Forelimb muscle (tissue), 1 donor: ENCODE measurements at regions not wholly inside any gene's neighbourhood (a gene's known extent, or its start where the extent isn't known, plus 50 kb on each side); places are given as distances from the start of the nearest gene placed in this dataset.

ENCODE experiments used
- DNase-seq: peaks from one replicate; pipeline ENCODE4 v3.0.0-alpha.2; 2013; ENCODE audit warnings: low read depth

DNA sequence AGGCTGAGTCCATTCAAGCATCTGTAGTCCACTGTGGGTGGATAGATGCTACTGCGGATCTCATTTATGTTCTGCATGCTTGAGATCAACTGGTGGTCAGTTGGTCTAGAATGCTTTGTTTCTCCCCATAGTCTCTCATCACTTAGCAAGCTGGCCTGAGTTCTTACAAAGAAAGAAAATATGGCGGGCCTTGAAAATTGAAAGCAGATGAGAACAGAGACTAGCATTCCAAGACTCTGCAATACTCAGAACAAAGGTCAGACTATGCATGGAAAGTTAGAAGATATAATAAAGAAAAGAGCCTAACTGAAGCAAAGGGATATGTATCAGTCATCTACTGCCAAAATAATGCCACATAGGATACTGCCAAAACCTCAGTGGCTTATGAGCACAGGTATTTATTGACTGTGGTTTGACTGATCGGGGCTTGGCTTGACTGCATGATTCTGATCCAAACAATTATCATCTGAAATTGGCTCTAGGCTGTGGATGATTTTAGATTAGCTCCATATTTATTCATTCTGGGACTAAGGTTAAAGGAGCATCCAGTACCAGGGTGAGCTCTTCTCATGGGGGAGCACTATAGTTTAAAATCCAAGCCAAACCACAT lies 258.9 kb downstream of the TAF11L14 start:
- DNase-seq = no peak

DNA sequence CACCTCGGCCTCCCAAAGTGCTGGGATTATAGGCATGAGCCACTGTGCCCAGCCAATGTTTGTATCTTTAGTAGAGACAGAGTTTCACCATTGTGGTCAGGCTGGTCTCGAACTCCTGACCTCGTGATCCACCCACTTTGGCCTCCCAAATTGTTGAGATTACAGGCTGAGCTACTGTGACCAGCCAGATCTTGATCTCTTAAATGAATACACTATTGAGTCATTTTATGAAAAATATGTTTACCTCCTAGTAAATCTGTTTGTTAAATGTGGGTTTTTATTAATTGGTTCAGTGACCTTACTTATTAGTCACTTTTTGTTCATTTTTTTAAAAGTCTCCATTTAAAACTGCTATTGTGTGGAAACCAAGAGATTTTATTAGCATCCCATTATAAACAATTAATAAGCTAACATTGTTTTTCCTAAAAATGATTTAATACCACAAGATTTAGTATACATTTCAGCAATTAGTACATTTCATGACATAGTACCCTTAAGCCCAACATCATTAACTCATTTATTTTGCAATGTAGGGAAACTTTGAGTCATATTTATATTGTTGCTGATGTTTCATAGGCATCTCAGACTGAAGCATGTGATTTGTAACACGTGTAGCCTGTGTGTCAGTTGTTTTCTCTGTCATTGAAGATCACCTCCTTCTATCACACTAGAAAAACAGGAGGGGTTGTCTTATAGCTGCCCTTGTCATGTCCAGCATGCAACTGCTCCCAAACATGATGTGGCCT lies 261.2 kb downstream of the TAF11L14 start:
- no peak for DNase-seq

DNA sequence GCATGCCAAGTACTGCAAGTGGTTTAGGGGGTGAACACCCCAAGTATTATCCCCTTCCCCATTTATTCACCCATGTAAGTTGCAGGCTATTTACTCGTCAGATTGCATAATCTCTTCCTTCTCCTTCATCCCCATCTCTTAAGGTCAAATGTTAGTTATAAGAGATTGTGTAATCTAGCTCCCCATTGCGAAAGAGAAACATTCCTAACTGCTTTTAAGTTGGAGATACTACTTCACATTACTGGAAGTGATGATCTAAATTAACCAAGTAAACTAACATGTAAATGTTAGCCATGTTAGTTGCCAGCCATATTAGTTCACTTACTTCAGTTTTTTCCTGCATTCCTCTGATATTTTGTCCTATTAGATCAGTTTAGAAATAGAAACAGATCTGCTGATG lies 262.3 kb downstream of the TAF11L14 start:
- DNase-seq = no peak

DNA sequence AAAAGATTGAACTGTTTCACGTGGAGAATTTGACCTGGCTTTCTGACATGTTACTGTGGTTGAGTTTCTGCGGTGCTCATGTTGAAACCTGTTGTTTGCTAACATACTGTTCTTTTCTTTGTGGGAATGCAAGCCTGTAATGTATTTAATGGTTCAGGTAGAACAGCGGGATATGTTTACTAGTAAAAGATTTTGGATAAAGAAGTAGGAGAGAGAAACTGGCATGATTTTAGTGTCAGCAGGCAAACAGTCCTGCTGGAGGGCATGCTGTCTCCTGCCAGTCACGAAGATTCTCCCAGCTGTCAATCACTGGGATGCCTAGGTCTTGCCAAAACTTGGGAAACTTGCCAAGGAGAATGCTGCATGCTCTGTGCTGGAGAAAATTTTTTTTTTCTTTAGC lies 263.5 kb downstream of the TAF11L14 start:
- no peak for DNase-seq

DNA sequence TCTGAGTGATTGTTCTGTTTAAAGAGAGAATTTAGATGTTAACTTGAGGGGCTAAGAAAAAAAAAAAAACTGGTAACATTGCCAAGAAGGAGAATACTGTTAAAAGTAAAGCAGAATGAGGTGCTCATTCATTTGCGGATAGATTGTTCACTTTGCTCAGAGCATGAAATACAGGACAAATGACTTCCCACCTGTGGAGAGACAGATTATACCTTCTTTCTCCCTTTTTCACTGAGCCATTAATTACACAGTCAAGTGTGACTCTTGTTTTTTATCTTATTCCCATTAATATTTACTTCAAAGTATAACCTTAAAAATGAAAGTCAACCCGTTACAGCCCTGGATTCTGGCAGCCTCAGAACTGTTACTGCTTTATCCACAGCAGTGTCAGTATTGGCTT lies 264.5 kb downstream of the TAF11L14 start:
- DNase-seq = no peak

DNA sequence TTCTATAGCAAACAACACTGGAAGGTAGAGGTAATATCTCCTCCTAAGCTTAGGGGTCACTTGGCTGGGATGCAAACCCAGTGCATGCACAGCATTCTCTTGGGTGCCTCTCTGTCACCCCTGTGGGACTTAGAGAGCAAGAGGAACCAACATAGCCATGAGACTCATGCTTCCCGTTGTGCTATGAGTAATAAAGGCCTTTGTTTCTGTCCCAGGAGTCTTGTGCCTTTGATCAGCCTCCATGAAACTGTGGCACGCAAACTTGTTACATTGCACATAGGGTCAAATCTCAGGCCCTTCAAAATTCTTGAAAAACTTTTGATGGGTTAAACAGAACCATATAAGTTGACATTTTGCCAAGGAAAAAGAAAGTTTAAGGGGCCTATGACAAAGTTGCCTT lies 272.8 kb downstream of the TAF11L14 start:
- DNase-seq = no peak

DNA sequence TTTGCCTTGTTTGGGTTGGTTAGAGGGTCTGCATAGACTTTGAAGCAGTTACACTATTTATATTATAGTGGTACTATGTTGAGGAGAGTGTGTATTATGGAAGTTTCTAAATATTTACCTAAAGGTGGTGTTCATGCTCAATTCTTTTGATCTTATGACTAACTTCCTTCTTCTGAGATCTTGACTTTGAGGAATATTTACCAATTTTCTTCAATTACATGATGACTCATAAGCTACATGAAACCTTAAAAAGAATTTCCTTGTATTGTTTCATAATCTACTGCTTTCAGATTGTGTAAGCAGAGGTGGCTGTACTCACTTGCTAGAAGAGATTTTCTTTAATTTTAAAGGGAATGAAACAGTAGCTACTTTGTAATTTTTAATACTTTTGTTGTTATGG lies 276.1 kb downstream of the TAF11L14 start:
- DNase-seq = no peak

DNA sequence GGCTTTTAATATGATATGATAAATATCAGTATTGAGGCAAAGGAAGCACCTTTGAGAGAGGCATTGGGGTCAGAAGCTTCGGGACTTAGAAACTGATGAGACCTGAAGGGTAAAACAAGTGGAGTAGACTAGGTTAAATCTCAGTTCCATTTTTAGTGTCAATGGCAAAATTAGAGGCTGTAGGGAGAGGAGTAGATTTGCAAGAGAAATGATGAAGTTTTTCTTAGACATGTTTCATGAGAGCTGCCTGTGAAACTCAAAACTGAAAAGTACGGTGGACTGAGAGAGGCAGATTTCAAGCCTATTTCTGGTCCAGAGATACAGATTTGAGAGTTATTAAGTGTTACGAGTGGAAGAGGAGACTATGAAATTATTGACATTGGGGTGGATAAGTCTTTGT lies 278.5 kb downstream of the TAF11L14 start:
- no peak for DNase-seq

DNA sequence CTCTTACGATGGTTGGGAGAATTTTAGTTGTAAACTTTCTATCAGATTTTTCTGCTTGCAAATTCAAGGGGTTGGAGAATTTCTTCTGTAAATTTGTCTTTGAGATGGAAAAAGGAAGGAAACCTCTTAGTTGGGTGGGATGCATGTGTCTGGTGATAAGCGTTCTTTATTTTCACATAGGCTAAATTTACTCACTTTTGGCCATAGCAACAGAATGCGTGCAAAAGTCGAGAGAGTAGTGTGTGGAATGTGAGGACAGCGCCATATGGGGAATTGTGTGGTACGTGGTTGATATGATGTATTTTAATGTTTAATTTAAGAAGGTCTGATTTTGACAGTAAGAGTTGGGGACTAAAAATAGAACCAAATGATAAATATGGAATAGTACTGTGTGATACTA lies 282.2 kb downstream of the TAF11L14 start:
- no peak for DNase-seq

DNA sequence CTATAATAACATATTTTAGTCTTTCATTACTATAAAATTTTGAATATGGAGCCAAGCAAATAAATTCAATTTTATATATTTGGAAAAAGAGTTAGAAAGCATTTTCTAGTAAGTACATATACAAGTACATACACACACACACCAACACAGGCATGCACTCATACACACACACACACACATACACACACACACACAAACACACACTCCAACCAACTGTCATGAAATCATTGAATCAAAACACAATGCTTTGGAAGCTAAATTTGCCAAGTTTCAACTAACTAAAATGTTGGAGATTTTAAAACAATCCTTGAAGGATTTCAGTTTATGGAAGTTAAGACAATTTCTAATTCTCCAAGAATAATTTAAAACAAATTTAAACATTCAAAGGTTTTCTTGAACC lies 283.2 kb downstream of the TAF11L14 start:
- no peak for DNase-seq

DNA sequence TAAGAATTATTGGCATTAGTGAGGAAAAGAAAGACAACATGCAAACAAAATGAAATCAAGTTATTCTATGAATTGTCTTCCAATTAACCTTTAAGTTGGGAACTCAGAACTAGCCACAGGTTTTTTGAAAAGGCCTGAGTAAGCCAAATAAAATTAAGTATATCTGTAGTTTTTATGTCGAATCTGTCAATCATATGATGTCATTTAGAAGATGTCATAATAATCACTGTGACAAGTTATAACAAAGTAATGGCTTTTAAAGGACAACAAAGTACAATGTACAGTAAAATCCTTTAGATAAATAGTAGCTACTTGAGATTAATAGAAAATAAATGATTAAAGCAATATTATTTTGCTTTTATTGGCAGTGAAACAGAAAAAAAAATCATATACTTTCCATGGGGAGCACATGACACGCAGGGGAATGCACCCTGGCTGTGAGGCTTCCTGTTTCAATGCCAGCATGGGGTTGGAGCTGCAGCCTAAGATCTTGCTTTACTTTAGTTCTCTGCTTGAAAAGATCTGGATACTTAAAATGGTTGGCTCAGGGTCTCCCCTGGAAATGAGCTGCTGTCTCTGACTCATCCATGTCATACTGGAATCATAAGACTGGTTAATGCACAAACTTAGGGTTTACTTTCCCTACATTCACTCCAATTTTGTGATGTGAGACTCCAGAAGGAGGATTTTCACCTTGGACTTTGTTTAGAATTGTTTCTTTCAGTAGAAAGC lies 284.3 kb downstream of the TAF11L14 start:
- DNase-seq = no peak

DNA sequence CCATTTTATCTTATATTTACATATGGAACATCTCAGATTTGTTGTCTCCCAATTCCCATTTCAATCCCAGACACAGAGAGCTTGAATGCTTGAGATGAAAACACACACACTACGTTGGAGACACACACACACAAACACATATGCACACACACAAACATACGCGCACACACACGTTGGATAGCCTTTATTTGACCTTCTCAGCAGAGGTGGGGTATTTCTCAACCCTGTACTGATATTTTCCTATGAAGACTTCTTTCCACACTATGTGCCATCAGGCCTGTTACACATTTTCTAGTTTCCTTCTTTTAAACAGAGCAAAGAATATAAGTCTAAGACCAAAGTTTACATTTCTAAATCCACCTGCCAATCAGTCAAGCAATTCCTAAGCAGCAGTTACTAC lies 291.0 kb downstream of the TAF11L14 start:
- DNase-seq = no peak

DNA sequence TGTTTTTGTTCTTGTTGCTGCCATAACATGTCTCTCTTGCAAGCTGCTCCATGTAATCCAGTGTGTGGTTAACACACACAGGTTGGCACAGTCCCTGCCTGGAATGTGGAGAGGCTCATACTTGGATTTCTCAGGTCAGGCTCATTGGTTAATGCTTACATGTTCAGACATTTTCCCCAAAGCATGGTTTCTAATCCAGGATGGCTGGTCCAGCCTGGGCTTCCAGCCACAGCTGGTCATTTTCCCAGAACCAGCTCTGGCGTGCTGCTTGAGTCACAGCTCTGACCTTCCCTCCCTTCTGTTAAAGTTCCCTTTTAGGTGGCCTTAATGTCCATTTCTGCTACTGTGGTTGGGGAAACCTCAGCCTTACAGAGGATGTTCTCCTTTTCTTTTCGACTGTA lies 294.3 kb downstream of the TAF11L14 start:
- DNase-seq = no peak

DNA sequence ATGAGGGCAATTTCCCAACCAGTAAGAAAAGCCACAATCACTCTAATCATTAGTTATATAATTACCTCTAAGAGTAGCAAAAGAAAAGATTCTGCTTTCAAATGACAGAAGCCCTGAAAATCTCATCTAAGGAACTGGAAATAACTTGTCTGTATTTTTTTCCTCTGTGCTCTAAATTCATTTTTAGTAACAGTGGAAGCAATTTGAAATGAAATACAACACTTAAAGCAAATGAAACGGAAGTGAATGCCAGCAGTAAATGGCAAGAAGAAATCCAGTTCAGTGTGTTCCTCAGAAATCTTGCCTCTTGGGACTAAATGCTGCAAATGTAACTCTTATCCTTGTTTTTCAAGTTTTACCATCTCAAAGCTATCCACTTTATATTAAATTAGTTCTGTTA lies 294.9 kb downstream of the TAF11L14 start:
- DNase-seq = no peak

DNA sequence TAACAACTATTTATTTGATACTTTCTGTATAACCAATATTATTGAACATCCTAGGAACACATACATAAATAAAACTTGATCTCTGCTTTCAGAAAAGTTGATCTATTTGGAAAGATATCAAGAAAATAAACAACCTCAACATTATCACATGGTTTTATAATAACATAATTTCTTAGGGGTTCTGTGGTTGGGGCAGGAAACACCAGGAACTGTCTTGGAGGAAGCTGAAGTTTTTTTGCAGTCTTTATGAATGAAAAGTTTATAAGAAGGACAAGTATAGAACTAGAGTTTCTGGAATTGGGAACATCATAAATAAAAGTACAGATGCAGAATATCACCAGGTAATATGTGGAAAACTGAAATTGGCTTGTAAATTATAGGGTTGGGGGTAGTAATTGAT lies 296.1 kb downstream of the TAF11L14 start:
- DNase-seq = no peak

DNA sequence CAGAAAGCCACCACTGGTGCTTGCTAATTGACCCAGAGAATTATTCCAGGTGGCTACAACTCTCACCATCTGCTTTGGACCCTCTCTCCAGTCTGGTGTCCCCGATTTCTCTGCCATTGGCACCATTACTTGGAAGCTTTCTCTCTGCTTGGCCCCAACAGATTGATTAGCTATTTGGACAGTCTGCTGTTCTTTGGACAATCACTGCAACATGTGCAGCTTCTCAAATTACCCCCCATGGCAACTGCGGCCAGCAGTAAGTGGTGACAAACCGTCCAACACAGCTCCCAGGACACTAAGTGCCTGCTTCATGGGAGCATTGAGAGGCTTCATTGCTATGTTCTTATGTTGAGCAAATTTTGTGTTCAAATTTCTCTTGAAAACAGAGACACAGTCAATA lies 309.8 kb downstream of the TAF11L14 start:
- DNase-seq = no peak

DNA sequence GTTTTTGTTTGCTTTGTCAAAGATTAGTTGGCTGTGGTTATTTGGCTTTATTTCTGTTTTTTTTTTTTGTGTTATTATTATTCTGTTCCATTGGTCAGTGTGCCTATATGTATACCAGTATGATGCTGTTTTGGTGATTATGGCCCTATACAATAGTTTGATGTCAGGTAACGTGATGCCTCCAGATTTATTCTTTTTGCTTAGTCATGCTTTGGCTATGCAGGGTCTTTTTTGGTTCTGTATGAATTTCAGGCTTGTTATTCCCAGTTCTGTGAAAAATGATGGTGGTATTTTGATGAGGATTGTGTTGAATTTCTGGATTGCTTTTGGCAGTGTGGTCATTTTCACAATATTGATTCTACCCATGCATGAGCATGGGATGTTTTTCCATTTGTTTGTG lies 312.8 kb downstream of the TAF11L14 start:
- no peak for DNase-seq

DNA sequence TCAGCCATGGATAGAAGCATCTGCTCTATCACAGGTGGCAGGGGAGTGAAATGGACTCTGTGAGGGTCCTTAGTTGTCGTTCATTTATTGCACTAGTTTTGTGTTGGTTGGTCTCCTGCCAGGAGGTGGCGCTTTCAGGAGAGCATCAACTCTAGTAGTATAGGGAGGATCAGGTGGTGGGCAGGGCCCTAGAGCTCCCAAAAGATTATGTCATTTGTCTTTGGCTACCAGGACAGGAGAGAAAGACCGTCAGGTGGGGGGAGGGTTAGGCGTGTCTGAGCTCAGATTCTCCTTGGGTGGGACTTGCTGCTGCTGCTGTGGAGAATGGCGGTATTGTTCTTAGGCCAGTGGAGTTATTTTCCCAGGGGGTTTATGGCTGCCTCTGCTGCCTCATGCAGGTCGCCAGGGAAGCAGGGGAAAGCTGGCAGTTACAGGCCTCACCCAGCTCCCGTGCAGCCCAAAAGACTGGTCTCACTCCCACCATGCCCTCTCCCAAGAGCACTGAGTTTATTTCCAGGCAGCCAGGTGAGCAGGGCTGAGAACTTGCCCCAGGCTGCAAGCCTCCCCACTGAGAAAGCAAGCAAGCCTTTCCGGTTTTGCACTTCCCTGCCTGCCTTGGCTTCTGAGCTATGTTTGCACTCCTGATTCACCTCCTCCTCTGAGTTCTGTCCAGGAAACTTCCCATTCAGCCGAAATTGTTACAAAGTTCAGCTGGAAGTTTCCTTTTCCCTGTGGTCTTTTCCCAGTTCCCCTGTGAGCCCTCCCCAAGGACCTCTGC lies 317.3 kb downstream of the TAF11L14 start:
- no peak for DNase-seq

DNA sequence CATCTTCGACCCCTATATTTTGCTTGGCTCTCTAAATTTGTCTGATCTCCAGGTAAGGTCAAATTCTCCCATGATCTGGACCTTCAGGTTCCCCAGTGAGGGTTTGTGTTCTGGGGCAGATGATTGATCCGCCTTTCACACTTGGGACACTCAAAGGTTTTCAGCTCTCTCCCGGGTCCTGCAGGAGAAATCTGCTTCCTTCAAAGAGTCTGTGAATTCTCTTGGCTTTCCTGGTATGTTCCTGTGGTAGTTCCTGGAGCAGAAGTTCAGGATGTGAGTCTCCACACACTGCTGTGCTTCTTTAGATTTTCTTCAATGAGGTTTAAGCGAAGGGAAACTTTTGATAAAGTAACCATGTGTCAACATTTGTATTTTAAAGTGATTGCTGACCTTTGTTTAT lies 318.0 kb downstream of the TAF11L14 start:
- DNase-seq = no peak

DNA sequence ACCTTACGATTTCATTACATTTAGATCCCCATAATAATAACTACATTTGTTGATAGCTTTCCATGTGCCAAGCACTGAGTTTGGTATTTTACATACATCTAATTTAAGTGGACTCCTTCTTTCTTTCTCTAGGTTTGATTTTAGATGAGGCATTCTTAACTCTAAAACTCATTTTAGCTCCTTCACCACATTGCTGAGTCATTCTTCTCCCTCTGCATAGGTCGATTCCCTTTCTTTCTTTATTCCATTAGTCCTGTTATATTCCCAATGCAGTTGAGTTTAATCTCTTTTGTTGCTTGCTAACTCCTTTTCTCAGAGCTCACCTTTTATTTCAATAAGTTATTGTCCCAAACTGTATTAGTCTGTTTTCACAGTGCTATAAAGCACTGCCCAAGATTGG lies 329.8 kb downstream of the TAF11L14 start:
- no peak for DNase-seq

DNA sequence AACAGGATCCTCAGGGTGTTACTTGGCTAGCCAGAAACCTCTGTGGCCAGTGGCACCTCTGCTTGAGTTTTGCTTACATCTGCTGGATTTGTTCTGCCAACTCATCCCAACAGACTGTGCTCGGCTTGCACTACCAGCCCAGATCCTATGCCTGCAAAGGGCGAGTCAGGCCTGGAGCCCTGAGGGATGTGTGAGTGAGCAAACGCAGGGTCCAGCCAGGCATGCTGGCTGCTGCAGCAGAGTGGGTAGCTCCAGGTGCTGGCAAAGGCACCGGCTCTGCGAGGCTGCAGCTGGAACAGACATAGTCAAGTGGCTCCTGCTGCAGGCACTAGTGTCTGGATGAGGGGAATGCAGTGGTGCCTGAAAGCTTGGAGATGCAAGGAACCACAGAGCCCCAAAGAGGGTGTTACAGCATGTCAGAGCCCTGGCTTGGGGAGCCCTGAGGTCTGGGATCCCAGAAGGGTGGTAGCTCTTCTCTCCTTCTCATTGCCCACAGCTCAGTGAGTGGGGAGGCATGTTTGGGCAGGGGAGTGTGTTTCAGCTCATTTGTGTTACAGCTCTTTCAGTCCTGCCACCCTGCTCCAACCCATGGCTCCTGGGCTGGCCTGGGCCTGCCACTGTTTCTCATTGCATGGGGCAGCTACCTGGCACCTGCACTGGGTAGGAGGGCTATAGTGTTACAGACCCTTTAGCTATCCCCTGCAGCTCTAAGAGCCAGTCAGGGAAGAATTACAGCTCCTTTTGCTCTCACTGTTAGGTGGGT lies 332.6 kb downstream of the TAF11L14 start:
- no peak for DNase-seq

DNA sequence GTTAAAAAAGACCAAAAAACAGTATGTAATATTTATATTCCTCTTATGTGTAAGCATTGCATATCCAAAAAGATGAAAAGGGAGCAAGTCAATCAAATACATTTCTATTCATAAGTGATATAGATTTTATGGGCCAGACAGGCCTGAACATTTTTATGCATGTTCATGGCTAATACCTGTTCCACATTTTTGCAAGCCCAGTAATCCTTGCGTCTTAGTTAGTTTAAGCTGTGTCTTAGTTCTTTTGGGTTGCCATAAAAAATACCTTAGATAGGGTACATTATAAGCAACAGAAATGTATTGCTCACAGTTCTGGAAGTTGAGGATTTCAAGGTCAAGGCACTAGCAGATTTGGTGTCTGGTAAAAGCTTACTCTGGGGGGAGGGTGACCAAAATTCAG lies 342.1 kb downstream of the TAF11L14 start:
- DNase-seq = no peak
